ENCODE measurements at regions not wholly inside any gene's neighbourhood (a gene's known extent, or its start where the extent isn't known, plus 50 kb on each side); places are given as distances from the start of the nearest gene placed in this dataset.
"Not testable (repeated sequence)": the region's sequence is repeated elsewhere in the genome, so short reads cannot be mapped to it uniquely, and the experiment has no call there.

- FAIRE-seq: no peak
These were observed 260.4 kb upstream of the FANCL start for GRCh38 chr2:58501371-58502160.

GRCh38 chr2:58497168-58497567 lies 256.0 kb upstream of the FANCL start:
- FAIRE-seq: no peak

GRCh38 chr2:58495806-58496205 lies 254.7 kb upstream of the FANCL start:
- no peak for FAIRE-seq

GRCh38 chr2:58494071-58494501 lies 253.0 kb upstream of the FANCL start:
- no peak for FAIRE-seq

- FAIRE-seq: no peak
These were observed 243.5 kb upstream of the FANCL start for GRCh38 chr2:58484629-58485028.

GRCh38 chr2:58484221-58484620 lies 243.1 kb upstream of the FANCL start:
- no peak for FAIRE-seq

- FAIRE-seq: no peak
These were observed 242.2 kb upstream of the FANCL start for GRCh38 chr2:58483307-58483706.

- FAIRE-seq: no peak
These were observed 240.5 kb upstream of the FANCL start for GRCh38 chr2:58481670-58482069.

GRCh38 chr2:58480141-58480540 lies 239.0 kb upstream of the FANCL start:
- FAIRE-seq: no peak

- no peak for FAIRE-seq
These were observed 238.5 kb upstream of the FANCL start for GRCh38 chr2:58479535-58480140.

- FAIRE-seq: no peak
These were observed 235.4 kb upstream of the FANCL start for GRCh38 chr2:58476556-58476955.

GRCh38 chr2:58475756-58476155 lies 234.6 kb upstream of the FANCL start:
- no peak for FAIRE-seq

- FAIRE-seq: no peak
These were observed 232.0 kb upstream of the FANCL start for GRCh38 chr2:58473165-58473564.

- FAIRE-seq: no peak
These were observed 225.7 kb upstream of the FANCL start for GRCh38 chr2:58466804-58467203.

- not testable (repeated sequence) for FAIRE-seq
These were observed 224.9 kb upstream of the FANCL start for GRCh38 chr2:58466021-58466420.

GRCh38 chr2:58460670-58461069 lies 219.5 kb upstream of the FANCL start:
- FAIRE-seq: no peak

GRCh38 chr2:58449286-58450010 lies 208.3 kb upstream of the FANCL start:
- no peak for FAIRE-seq

GRCh38 chr2:58448845-58449244 lies 207.7 kb upstream of the FANCL start:
- no peak for FAIRE-seq

- peak; percentile 85 for FAIRE-seq
These were observed 207.0 kb upstream of the FANCL start for GRCh38 chr2:58448065-58448507.

- no peak for FAIRE-seq
These were observed 206.5 kb upstream of the FANCL start for GRCh38 chr2:58447586-58447985.

- no peak for FAIRE-seq
These were observed 200.5 kb upstream of the FANCL start for GRCh38 chr2:58441643-58442042.

- FAIRE-seq: no peak
These were observed 195.7 kb upstream of the FANCL start for GRCh38 chr2:58436872-58437271.

GRCh38 chr2:58435246-58435645 lies 194.1 kb upstream of the FANCL start:
- FAIRE-seq: no peak

- no peak for FAIRE-seq
These were observed 193.6 kb upstream of the FANCL start for GRCh38 chr2:58434692-58435091.

All from islet of Langerhans (tissue), 1 donor.